Left lung (tissue), 4 donors: ENCODE measurements at regions not wholly inside any gene's neighbourhood (a gene's known extent, or its start where the extent isn't known, plus 50 kb on each side); places are given as distances from the start of the nearest gene placed in this dataset.
A peak's percentile ranks its signal among the peaks of the same experiment; 100 is the strongest.

ENCODE experiments used
- ATAC-seq: fragments of 200-7000 bp; cut with Tn5 transposase; one replicate; pipeline ENCODE4 v1.9.1; 2020; ENCODE audit warnings: moderate library complexity
- DNase-seq, 4 donors: peaks; one replicate each; pipeline ENCODE4 v3.0.0-alpha.2; 2013 to 2020
- H3K27ac ChIP-seq, 2 donors: fragments of 200-600 bp; sonication (generic) in 1 of 2; one replicate each; pipeline versions ENCODE4 v1.5.0 to v1.8.0; 2020 to 2021
- H3K27me3 ChIP-seq, 2 donors: fragments of 200-600 bp; sonication (generic) in 1 of 2; one replicate each; pipeline versions ENCODE4 v1.5.0 to v1.8.0; 2020 to 2021
- H3K36me3 ChIP-seq, 2 donors: fragments of 200-600 bp; sonication (generic) in 1 of 2; one replicate each; pipeline versions ENCODE4 v1.5.0 to v1.8.0; 2020 to 2021
- H3K4me1 ChIP-seq, 2 donors: fragments of 200-600 bp; one replicate each; pipeline ENCODE4 v1.8.0; 2021
- H3K4me3 ChIP-seq, 2 donors: fragments of 200-600 bp; sonication (generic) in 1 of 2; one replicate each; pipeline versions ENCODE4 v1.5.0 to v1.8.0; 2020 to 2021; ENCODE audit warnings: mild to moderate bottlenecking in 1 of 2
- H3K9me3 ChIP-seq, 2 donors: fragments of 200-600 bp; sonication (generic) in 1 of 2; one replicate each; pipeline versions ENCODE4 v1.5.0 to v1.8.0; 2020 to 2021
- CTCF ChIP-seq, 2 donors: fragments of 200-600 bp; sonication (generic) in 1 of 2; IDR thresholded peaks; one replicate each; pipeline versions ENCODE4 v1.5.0 to v1.8.0; 2021; ENCODE audit warnings: antibody characterized with exemption in 2 of 2
- intact Hi-C, 2 donors: fragments of 100-400 bp; cut with DNase I; formaldehyde crosslinking; loops; one replicate each; pipeline versions ENCODE4 v1.11.2 to v1.14.2; 2022
- donor health status: DM: no; HTN: yes; CAD: no.
- donor health status: DM: no; HTN: no; CAD: no.

GRCh38 chr5:30878746-30879145 lies 314.7 kb upstream of the CDH6 start:
- intact Hi-C loops: no loop called here

GRCh38 chr5:30878296-30878695 lies 315.2 kb upstream of the CDH6 start:
- peak in 1 of 4 donors; percentile 49 for DNase-seq

More at GRCh38 chr5:30878746-30879145, 314.7 kb upstream of the CDH6 start:
- no peak overlapping the region for H3K4me3 ChIP-seq
- H3K27ac ChIP-seq: no peak overlapping the region
- no peaks in the 10 kb centered on the region for H3K4me1 ChIP-seq
- no peak for DNase-seq
- no peaks in the 10 kb centered on the region for H3K36me3 ChIP-seq
- H3K9me3 ChIP-seq: no peaks in the 10 kb centered on the region
- no peak for ATAC-seq
- no peaks in the 10 kb centered on the region for H3K27me3 ChIP-seq
- TF ChIP-seq CTCF (IDR thresholded peaks at IDR 0.05): no peak

GRCh38 chr5:30874241-30875034 lies 319.0 kb upstream of the CDH6 start:
- Histone ChIP-seq H3K4me3 (no peak overlapping the region), H3K9me3 (no peaks in the 10 kb centered on the region), H3K4me1 (no peaks in the 10 kb centered on the region), H3K27me3 (no peaks in the 10 kb centered on the region), H3K36me3 (no peaks in the 10 kb centered on the region), H3K27ac (no peak overlapping the region)
- peak in 2 of 4 donors; percentile 4 to 12 for DNase-seq
- intact Hi-C loops: no loop called here
- no peak for ATAC-seq
- no peak for TF ChIP-seq CTCF (IDR thresholded peaks at IDR 0.05)

More at GRCh38 chr5:30878296-30878695, 315.2 kb upstream of the CDH6 start:
- Histone ChIP-seq H3K9me3 (no peaks in the 10 kb centered on the region), H3K4me1 (no peaks in the 10 kb centered on the region), H3K27me3 (no peaks in the 10 kb centered on the region), H3K36me3 (no peaks in the 10 kb centered on the region), H3K27ac (no peak overlapping the region), H3K4me3 (no peak overlapping the region)
- no peak for TF ChIP-seq CTCF (IDR thresholded peaks at IDR 0.05)
- intact Hi-C loops: no loop called here
- no peak for ATAC-seq

GRCh38 chr5:30871196-30871595 lies 322.3 kb upstream of the CDH6 start:
- TF ChIP-seq CTCF (IDR thresholded peaks at IDR 0.05): no peak
- intact Hi-C loops: no loop called here
- H3K36me3 ChIP-seq: no peaks in the 10 kb centered on the region
- no peak overlapping the region for H3K27ac ChIP-seq
- H3K9me3 ChIP-seq: no peaks in the 10 kb centered on the region
- DNase-seq (no peak), ATAC-seq (no peak)
- H3K4me1 ChIP-seq: no peaks in the 10 kb centered on the region
- H3K27me3 ChIP-seq: no peaks in the 10 kb centered on the region
- no peak overlapping the region for H3K4me3 ChIP-seq

GRCh38 chr5:30867711-30868110 lies 325.8 kb upstream of the CDH6 start:
- H3K4me3 ChIP-seq: no peak overlapping the region
- H3K27ac ChIP-seq: no peak overlapping the region
- H3K36me3 ChIP-seq: no peaks in the 10 kb centered on the region
- no peaks in the 10 kb centered on the region for H3K4me1 ChIP-seq
- intact Hi-C loops: no loop called here
- ATAC-seq (no peak), DNase-seq (no peak)
- H3K9me3 ChIP-seq: peaks cover 0 to 3% of the 10 kb centered on the region in 2 donors
- no peaks in the 10 kb centered on the region for H3K27me3 ChIP-seq
- TF ChIP-seq CTCF (IDR thresholded peaks at IDR 0.05): no peak
